B cell (primary cell): ENCODE measurements at regions not wholly inside any gene's neighbourhood (a gene's known extent, or its start where the extent isn't known, plus 50 kb on each side); places are given as distances from the start of the nearest gene placed in this dataset.
"Not testable (repeated sequence)": the region's sequence is repeated elsewhere in the genome, so short reads cannot be mapped to it uniquely, and the experiment has no call there.

Source experiments
- EZH2 ChIP-seq: IDR thresholded peaks from 2 replicates; pipeline ENCODE4 v1.6.1; 2012; ENCODE audit warnings: borderline replicate concordance, low read depth, mild to moderate bottlenecking, moderate library complexity, low read length; ENCODE audit not compliant: insufficient read depth, poor library complexity, severe bottlenecking
- TF ChIP-seq, protein P1 (sequence below): fragments of 200-600 bp; IDR thresholded peaks from one replicate; pipeline ENCODE4 v1.8.0; 2022; ENCODE audit warnings: antibody characterized with exemption, mild to moderate bottlenecking

GRCh38 chr3:63744693-63745092 lies 74.4 kb upstream of the C3orf49 start:
- TF ChIP-seq EZH2: not testable (repeated sequence)
- TF ChIP-seq, protein P1, sequence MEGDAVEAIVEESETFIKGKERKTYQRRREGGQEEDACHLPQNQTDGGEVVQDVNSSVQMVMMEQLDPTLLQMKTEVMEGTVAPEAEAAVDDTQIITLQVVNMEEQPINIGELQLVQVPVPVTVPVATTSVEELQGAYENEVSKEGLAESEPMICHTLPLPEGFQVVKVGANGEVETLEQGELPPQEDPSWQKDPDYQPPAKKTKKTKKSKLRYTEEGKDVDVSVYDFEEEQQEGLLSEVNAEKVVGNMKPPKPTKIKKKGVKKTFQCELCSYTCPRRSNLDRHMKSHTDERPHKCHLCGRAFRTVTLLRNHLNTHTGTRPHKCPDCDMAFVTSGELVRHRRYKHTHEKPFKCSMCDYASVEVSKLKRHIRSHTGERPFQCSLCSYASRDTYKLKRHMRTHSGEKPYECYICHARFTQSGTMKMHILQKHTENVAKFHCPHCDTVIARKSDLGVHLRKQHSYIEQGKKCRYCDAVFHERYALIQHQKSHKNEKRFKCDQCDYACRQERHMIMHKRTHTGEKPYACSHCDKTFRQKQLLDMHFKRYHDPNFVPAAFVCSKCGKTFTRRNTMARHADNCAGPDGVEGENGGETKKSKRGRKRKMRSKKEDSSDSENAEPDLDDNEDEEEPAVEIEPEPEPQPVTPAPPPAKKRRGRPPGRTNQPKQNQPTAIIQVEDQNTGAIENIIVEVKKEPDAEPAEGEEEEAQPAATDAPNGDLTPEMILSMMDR: not testable (repeated sequence)
